ENCODE measurements at regions not wholly inside any gene's neighbourhood (a gene's known extent, or its start where the extent isn't known, plus 50 kb on each side); places are given as distances from the start of the nearest gene placed in this dataset.

GRCh38 chr13:21934284-21934683 is 263.4 kb downstream of the FGF9 start:
- TF ChIP-seq, protein P1, sequence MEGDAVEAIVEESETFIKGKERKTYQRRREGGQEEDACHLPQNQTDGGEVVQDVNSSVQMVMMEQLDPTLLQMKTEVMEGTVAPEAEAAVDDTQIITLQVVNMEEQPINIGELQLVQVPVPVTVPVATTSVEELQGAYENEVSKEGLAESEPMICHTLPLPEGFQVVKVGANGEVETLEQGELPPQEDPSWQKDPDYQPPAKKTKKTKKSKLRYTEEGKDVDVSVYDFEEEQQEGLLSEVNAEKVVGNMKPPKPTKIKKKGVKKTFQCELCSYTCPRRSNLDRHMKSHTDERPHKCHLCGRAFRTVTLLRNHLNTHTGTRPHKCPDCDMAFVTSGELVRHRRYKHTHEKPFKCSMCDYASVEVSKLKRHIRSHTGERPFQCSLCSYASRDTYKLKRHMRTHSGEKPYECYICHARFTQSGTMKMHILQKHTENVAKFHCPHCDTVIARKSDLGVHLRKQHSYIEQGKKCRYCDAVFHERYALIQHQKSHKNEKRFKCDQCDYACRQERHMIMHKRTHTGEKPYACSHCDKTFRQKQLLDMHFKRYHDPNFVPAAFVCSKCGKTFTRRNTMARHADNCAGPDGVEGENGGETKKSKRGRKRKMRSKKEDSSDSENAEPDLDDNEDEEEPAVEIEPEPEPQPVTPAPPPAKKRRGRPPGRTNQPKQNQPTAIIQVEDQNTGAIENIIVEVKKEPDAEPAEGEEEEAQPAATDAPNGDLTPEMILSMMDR (IDR thresholded peaks at IDR 0.05 in 2 of 3, conservative IDR thresholded peaks at IDR 0.05 in 1 of 3; ENCODE audit: borderline replicate concordance in 1 of 3, insufficient read depth in 1 of 3, low read depth in 2 of 3, low read length in 2 of 3) = no peak
- no peak for TF ChIP-seq POLR2AphosphoS5 (IDR thresholded peaks at IDR 0.05; ENCODE audit: low read depth, low read length)
- TF ChIP-seq RAD21 (IDR thresholded peaks at IDR 0.05; ENCODE audit: low read depth) = no peak
- TF ChIP-seq YY1 (IDR thresholded peaks at IDR 0.05; ENCODE audit: extremely low read depth, insufficient replicate concordance, low read depth, low read length) = no peak
- TF ChIP-seq EZH2 (IDR thresholded peaks at IDR 0.05) = no peak
- no peak for TF ChIP-seq FOSL1 (IDR thresholded peaks at IDR 0.05; ENCODE audit: low read depth)
- TF ChIP-seq JUND (IDR thresholded peaks at IDR 0.05) = no peak
- no peak for TF ChIP-seq EZH2phosphoT487 (IDR thresholded peaks at IDR 0.05; ENCODE audit: borderline replicate concordance)
- no peak for TF ChIP-seq POLR2A (IDR thresholded peaks at IDR 0.05; ENCODE audit: borderline replicate concordance, extremely low read depth, insufficient read depth, insufficient read length)
- no peak for TF ChIP-seq SP1 (IDR thresholded peaks at IDR 0.05; ENCODE audit: low read depth)
- no peak for TF ChIP-seq CEBPB (IDR thresholded peaks at IDR 0.05; ENCODE audit: low read depth)

Data from HCT116 (cell line).